ENCODE measurements at regions not wholly inside any gene's neighbourhood (a gene's known extent, or its start where the extent isn't known, plus 50 kb on each side); places are given as distances from the start of the nearest gene placed in this dataset.

DNA sequence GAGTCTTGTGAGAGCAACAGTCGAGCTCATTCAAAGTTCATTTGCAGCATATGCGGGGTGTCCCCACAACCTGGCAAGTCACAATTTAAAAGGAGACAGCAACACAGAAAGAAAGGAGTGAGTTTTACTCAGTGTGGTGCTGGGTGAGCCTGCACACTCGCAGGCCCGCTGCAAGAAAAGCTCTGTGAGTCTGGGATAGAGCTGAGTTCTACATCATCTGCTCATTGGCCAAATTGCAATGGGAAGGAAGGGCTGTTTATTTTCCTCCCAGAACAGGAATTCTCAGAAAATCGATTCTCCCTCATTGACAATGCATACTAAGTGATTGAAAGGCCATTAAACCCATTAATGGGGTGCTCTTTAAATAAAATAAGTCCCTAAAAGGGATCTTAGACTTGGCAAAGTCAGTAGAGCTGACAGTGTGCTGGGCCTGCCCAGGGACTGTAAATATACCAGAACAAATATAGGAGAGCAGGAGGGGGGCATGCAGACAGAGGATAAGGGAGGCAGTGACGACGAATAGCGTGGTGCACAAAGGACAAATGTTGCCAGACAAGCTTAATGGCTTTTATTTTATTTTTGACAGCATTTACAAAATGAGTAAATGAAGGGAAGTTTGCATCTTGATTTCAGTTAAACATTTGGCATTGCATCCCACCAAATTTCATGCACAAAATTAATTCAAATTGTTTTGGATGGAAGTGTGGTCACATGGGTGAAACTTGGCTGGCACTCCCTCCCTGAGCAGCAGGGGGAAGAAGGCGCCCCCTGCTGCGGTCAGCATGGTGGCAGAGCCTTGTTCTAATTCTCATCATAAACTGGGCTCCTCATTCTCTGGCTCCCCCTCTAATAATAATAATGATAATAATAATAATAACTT is 215.7 kb downstream of the SNX10 start:
- no peak for TF ChIP-seq EZH2 (IDR thresholded peaks at IDR 0.05; ENCODE audit: borderline replicate concordance, low read length)
- TF ChIP-seq, protein P1, sequence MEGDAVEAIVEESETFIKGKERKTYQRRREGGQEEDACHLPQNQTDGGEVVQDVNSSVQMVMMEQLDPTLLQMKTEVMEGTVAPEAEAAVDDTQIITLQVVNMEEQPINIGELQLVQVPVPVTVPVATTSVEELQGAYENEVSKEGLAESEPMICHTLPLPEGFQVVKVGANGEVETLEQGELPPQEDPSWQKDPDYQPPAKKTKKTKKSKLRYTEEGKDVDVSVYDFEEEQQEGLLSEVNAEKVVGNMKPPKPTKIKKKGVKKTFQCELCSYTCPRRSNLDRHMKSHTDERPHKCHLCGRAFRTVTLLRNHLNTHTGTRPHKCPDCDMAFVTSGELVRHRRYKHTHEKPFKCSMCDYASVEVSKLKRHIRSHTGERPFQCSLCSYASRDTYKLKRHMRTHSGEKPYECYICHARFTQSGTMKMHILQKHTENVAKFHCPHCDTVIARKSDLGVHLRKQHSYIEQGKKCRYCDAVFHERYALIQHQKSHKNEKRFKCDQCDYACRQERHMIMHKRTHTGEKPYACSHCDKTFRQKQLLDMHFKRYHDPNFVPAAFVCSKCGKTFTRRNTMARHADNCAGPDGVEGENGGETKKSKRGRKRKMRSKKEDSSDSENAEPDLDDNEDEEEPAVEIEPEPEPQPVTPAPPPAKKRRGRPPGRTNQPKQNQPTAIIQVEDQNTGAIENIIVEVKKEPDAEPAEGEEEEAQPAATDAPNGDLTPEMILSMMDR (conservative IDR thresholded peaks at IDR 0.05 in 1 of 2, IDR thresholded peaks at IDR 0.05 in 1 of 2; ENCODE audit: extremely low read depth in 1 of 2, insufficient read depth in 1 of 2, low read depth in 1 of 2, low read length in 2 of 2): no peak
